ENCODE measurements at regions not wholly inside any gene's neighbourhood (a gene's known extent, or its start where the extent isn't known, plus 50 kb on each side); places are given as distances from the start of the nearest gene placed in this dataset.

DNA sequence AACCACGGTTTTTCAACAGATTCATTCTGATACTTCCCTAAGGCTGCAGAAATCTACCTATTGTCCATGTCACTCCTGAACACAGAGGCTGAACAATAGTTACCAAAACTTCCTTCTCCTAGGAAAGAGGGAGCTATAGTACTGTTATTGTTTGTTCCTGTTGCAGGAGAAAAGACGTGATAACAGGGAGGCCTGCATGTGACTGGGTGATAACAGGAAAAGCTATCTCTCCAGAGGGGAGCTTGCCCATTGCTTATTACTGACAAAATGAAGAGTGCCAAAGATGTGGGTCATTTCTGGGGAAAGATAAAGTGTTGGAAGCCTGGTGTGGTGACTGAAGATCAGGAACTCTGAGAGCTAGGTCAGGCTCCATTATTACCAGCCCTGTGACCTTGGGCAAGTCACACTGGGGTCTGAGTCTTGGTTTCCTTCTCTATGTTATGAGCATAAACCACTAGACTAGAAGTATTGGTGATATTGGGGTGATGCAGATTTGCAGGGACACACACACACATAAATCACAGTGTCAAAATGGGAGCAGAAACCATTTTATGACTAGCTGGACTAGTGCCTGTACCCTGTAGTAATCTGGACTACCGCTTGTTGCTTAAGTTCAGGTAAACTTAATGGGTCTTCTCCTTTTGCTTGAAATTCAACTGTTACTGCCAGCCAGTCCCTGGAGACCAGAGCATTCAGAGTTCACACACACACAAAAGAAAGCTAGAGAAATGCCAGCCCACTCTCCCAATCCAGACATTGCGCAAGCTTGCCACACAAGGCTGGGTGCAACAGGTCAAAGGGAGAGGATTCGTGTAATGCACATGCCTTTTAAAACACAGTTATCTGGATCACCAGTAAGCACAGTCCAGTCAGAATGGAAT is 136.0 kb upstream of the CNR1 start:
- H3K27me3 ChIP-seq, result no peaks in the 10 kb centered on the region
- H3K27ac ChIP-seq, result no peak overlapping the region
- no peak for DNase-seq
- H3K36me3 ChIP-seq, result no peaks in the 10 kb centered on the region
- TF ChIP-seq, protein P1, sequence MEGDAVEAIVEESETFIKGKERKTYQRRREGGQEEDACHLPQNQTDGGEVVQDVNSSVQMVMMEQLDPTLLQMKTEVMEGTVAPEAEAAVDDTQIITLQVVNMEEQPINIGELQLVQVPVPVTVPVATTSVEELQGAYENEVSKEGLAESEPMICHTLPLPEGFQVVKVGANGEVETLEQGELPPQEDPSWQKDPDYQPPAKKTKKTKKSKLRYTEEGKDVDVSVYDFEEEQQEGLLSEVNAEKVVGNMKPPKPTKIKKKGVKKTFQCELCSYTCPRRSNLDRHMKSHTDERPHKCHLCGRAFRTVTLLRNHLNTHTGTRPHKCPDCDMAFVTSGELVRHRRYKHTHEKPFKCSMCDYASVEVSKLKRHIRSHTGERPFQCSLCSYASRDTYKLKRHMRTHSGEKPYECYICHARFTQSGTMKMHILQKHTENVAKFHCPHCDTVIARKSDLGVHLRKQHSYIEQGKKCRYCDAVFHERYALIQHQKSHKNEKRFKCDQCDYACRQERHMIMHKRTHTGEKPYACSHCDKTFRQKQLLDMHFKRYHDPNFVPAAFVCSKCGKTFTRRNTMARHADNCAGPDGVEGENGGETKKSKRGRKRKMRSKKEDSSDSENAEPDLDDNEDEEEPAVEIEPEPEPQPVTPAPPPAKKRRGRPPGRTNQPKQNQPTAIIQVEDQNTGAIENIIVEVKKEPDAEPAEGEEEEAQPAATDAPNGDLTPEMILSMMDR (IDR thresholded peaks at IDR 0.05), result no peak
- no peak for TF ChIP-seq POLR2A (IDR thresholded peaks at IDR 0.05)
- no peak overlapping the region for H3K4me3 ChIP-seq (replicated peaks in 1 of 3)
- WGBS, 2 donors, result 64 to 68% methylated on average over 5 of the region's 5 CpGs
- H3K4me1 ChIP-seq, result no peaks in the 10 kb centered on the region
- no peaks in the 10 kb centered on the region for H3K9me3 ChIP-seq
- intact Hi-C loops (cut with DNase I), result no loop called here

DNA sequence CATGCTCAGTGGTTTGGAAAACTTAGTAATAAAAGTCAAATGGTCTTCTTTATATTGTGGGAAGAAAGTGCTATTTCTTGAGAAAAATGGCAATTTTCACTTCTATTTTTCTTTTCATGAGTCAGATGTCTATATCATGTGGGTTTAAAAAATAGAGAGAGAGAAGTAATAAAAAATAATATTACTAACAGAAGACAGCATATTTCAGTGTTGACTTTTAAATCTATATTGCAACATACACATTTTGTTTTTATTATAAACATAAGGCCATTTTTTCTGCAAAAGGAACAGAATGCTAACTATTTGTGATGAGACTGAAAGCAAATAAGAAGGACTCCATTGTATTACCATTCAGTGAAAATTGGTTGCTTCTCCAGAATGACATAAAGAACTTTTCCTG is 135.1 kb upstream of the CNR1 start:
- TF ChIP-seq POLR2A (IDR thresholded peaks at IDR 0.05), result no peak
- TF ChIP-seq, protein P1 (IDR thresholded peaks at IDR 0.05), result no peak
- H3K36me3 ChIP-seq, result no peaks in the 10 kb centered on the region
- intact Hi-C loops (cut with DNase I), result no loop called here
- no peaks in the 10 kb centered on the region for H3K4me1 ChIP-seq
- no peak overlapping the region for H3K4me3 ChIP-seq (replicated peaks in 1 of 3)
- no peaks in the 10 kb centered on the region for H3K27me3 ChIP-seq
- no peak for DNase-seq
- no peaks in the 10 kb centered on the region for H3K9me3 ChIP-seq
- H3K27ac ChIP-seq, result no peak overlapping the region

GRCh38 chr6:88298066-88298845 is 132.1 kb upstream of the CNR1 start:
- no peak overlapping the region for H3K4me3 ChIP-seq (replicated peaks in 1 of 3)
- no peak for DNase-seq
- H3K4me1 ChIP-seq, result no peaks in the 10 kb centered on the region
- TF ChIP-seq, protein P1 (IDR thresholded peaks at IDR 0.05), result no peak
- no peak for TF ChIP-seq POLR2A (IDR thresholded peaks at IDR 0.05)
- WGBS, 2 donors, result 86 to 89% methylated on average over 11 of the region's 11 CpGs
- no peaks in the 10 kb centered on the region for H3K9me3 ChIP-seq
- intact Hi-C loops (cut with DNase I), result no loop called here
- H3K36me3 ChIP-seq, result no peaks in the 10 kb centered on the region
- H3K27me3 ChIP-seq, result no peaks in the 10 kb centered on the region
- H3K27ac ChIP-seq, result no peak overlapping the region

GRCh38 chr6:88296694-88297093 is 130.5 kb upstream of the CNR1 start:
- intact Hi-C loops (cut with DNase I), result no loop called here
- no peaks in the 10 kb centered on the region for H3K9me3 ChIP-seq
- no peaks in the 10 kb centered on the region for H3K36me3 ChIP-seq
- TF ChIP-seq, protein P1 (IDR thresholded peaks at IDR 0.05), result no peak
- no peak for TF ChIP-seq POLR2A (IDR thresholded peaks at IDR 0.05)
- no peak for DNase-seq
- H3K4me1 ChIP-seq, result no peaks in the 10 kb centered on the region
- H3K27me3 ChIP-seq, result no peaks in the 10 kb centered on the region
- 63% methylated on average over 2 of the region's 2 CpGs for WGBS, 2 donors
- no peak overlapping the region for H3K4me3 ChIP-seq (replicated peaks in 1 of 3)
- no peak overlapping the region for H3K27ac ChIP-seq

DNA sequence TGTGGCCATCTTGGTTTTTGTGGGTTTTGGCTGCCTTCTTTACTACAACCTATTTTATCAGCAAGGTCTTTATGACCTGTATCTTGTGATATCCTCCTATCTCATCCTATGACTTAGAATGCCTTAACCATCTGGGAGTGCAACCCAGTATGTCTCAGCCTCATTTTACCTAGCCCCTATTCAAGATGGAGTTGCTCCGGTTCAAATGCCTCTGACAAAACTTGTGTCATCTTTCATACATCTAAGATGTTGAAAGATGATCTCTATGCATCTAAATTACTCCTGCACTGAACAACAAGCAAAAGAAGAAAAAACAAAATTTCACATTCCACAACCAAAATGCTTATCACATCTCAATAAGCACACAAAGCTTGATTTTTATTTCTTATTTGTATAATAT is 129.5 kb upstream of the CNR1 start:
- 91 to 92% methylated on average over 1 of the region's 1 CpG for WGBS, 2 donors
- TF ChIP-seq, protein P1 (IDR thresholded peaks at IDR 0.05), result no peak
- TF ChIP-seq POLR2A (IDR thresholded peaks at IDR 0.05), result no peak
- Histone ChIP-seq H3K36me3 (no peaks in the 10 kb centered on the region), H3K4me3 (replicated peaks in 1 of 3) (no peak overlapping the region), H3K27me3 (no peaks in the 10 kb centered on the region), H3K4me1 (no peaks in the 10 kb centered on the region), H3K9me3 (no peaks in the 10 kb centered on the region), H3K27ac (no peak overlapping the region)
- no peak for DNase-seq
- intact Hi-C loops (cut with DNase I), result no loop called here

Measured in thyroid gland (tissue), 4 donors.